Hematopoietic multipotent progenitor cell treated with erythropoietin and hydrocortisone succinate and interleukin-3 and kit ligand, for 15 days (in vitro differentiated cells): ENCODE measurements at regions not wholly inside any gene's neighbourhood (a gene's known extent, or its start where the extent isn't known, plus 50 kb on each side); places are given as distances from the start of the nearest gene placed in this dataset.
"Not testable (repeated sequence)": the region's sequence is repeated elsewhere in the genome, so short reads cannot be mapped to it uniquely, and the experiment has no call there.

Source experiments
- DNase-seq: peaks from one replicate; pipeline ENCODE4 v3.0.0-alpha.2; 2015; ENCODE audit warnings: low spot score

DNA sequence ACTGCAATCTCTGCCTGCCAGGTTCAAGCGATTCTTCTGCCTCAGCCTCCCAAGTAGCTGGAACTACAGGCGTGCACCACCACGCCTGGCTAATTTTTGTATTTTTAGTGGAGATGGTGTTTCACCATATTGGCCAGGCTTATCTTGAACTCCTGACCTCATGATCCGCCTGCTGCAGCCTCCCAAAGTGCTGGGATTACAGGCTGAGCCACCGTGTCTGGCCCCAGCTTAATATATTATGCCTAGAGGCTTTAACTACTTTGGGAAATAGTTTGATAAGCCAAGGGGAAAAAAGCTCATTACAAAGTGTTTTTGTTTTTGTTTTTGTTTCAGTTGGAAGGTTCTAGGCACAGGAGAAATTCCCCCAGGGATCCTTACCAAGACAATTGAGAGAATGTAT, 184.2 kb upstream of the FAM241A start:
- DNase-seq, result not testable (repeated sequence)

DNA sequence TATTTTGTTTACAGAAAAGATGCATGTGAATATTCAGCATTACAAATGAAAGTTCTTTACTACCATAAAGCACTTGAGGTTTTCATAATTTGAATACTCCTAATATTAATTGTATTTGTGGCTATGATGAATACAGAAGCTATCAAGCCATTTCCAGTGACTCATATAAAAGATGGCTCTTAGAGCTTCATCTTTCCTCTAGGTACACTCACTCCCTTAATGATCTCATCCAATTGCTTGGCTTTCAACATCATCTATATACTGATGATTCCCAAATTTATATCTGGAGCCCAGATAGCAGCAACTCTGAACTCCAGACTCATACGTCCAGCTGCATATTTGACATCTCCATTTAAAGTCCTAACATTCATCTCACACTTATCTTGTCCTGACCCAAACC, 183.4 kb upstream of the FAM241A start:
- no peak for DNase-seq

- DNase-seq, result no peak
Observed at GRCh38 chr4:111963158-111963700, 182.0 kb upstream of the FAM241A start.

GRCh38 chr4:111977419-111977965, 167.8 kb upstream of the FAM241A start:
- no peak for DNase-seq

DNA sequence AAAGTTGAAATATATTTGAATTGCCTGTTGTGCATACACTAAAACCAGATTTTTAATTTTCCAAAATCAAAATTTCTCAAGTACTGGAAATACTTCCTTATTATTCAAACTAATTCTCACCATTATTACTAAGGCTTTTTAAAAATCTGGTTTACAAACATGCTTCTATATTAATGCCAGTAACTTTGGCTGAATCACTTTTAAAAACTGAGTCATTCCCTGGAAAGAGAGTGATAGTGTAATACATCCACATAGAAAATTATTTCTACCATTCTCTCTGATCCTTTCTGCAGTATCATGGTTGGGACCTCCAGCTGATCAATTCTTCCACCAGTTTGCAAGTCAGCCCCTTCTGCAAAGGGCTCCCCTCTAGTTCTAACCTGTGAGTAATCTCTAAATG, 165.3 kb upstream of the FAM241A start:
- DNase-seq, result no peak

GRCh38 chr4:111982089-111982488, 163.2 kb upstream of the FAM241A start:
- no peak for DNase-seq

- DNase-seq, result no peak
Observed at GRCh38 chr4:111984169-111984819, 161.0 kb upstream of the FAM241A start.

DNA sequence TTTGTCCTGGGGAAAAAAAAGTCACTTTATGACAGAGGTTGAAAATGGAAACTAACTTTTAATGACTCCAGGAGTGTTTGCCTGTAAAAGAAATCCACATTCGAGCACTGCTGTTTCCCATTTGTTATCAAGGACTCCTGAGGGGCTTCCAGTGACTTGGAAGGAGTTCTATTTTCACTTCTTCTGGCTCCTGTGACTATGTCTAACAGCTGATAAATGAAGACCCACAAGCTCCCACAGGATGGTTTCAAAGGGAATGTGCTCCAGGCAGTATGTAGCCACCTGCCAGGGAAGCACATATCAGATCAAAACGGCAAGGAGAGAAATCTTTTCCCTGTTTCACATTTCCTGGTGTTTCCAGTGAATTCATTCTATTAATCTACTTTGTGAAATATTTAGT, 159.8 kb upstream of the FAM241A start:
- no peak for DNase-seq

- no peak for DNase-seq
Observed at GRCh38 chr4:111986095-111986494, 159.2 kb upstream of the FAM241A start.

GRCh38 chr4:111988514-111988913, 156.7 kb upstream of the FAM241A start:
- DNase-seq, result no peak

- no peak for DNase-seq
Observed at GRCh38 chr4:111989817-111990216, 155.4 kb upstream of the FAM241A start.

DNA sequence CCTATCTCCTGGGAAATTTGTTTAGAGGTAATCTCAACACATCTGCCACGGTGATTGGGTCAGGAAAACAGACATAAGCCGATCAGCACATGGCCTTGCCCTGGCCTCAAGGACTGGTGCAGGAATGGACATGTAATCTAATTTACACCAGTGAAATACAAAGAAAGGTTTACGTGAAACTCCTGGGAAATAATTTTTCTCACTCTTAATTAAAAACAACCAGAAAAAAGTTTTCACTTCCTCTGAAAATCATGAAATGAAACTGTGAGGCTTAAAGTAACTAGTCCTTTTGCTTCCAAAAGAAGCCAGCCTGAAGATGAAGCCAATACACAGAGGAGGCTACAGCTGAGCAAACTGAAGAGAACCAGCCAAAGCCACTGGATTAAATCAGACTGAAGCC, 154.1 kb upstream of the FAM241A start:
- DNase-seq, result no peak

- DNase-seq, result no peak
Observed at GRCh38 chr4:111991797-111992196, 153.5 kb upstream of the FAM241A start.

- DNase-seq, result no peak
Observed at GRCh38 chr4:111992351-111993168, 152.7 kb upstream of the FAM241A start.

DNA sequence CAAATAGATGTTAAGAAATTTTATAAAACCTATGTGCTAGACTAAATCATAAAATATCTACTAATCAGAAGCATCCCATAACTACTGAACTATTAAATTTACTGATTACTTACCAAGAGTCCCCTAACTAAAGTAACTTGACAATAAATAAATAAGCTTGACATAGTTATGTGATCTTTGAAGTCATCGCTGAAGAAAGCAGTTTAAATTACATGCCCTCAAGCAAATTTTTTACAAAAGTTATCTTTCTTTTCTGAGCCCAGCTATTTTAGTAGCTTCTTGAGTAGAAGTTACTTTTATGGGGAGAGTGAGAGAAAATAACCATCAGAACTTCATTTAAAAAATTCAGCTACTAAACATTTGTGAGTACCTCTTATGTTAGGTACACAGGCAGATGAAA, 150.9 kb upstream of the FAM241A start:
- DNase-seq, result no peak

- no peak for DNase-seq
Observed at GRCh38 chr4:111997785-111998184, 147.5 kb upstream of the FAM241A start.

DNA sequence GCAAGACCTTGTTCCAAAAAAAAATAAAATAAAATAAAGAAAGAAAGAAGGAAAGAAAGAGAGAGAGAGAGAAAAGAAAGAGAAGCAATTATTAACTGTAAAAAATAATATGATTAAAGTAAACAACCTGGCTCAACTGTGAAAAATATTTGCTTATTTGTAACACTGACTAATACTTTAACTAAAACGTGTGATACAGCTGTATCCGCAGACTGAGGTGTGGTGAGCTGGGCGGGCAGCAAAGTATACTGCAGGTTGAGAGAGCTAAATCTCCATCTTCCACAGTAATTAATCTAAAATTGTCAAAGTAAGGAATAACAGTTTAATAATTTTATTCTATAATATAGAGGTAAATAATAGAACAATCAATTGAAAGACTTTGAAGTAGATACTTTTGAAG, 145.5 kb upstream of the FAM241A start:
- DNase-seq, result no peak

- DNase-seq, result no peak
Observed at GRCh38 chr4:112001041-112001440, 144.2 kb upstream of the FAM241A start.

- DNase-seq, result no peak
Observed at GRCh38 chr4:112002248-112002661, 143.0 kb upstream of the FAM241A start.

- DNase-seq, result no peak
Observed at GRCh38 chr4:112003231-112003907, 141.9 kb upstream of the FAM241A start.

GRCh38 chr4:112005027-112005426, 140.2 kb upstream of the FAM241A start:
- DNase-seq, result no peak

- no peak for DNase-seq
Observed at GRCh38 chr4:112007391-112007790, 137.9 kb upstream of the FAM241A start.

DNA sequence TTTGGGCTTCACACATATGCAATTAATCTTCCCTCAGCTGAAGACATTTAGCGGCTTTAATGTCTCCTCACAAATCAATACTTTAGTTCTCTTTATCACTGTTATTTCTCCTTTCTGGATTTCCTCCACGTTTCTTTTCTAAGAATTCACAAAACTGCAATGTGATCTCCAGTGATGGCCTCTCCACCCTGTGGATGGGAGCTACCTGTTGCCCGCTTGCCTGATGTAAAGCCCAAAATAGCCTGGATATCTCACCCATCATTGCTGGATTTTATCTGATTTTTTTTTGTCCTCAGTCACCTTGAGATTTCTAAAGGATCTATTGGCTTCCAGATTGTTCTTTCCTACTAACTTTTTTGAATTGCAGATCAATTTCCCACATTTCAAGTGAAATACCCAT, 129.3 kb upstream of the FAM241A start:
- no peak for DNase-seq
